ENCODE measurements at regions not wholly inside any gene's neighbourhood (a gene's known extent, or its start where the extent isn't known, plus 50 kb on each side); places are given as distances from the start of the nearest gene placed in this dataset.

DNA sequence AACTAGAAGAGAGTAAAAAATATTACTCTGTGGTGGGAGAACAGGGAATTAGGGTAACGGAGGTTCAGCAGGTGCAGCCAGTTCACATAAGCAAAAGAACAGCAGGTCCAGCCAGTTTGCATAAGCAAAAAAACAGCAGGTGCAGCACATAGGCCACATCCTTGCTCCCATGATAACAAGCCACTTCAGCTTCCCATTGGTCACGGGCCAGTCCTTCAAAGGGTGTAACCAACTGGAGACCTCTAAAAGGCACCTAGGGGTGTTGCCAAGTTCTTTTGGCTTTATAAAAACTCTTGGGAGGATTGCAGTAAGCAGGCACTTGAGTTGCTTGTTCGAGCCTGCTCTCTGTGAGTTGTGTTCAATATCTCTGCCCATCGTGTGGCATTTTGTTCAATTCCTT, 488.1 kb downstream of the XYLT1 start:
- no peak overlapping the region for H2BK5ac ChIP-seq (ENCODE audit: low read depth, low read length, poor library complexity, severe bottlenecking)
- H3K4ac ChIP-seq (ENCODE audit: low read depth, low read length): no peak overlapping the region
- POLR2A ChIA-PET (ENCODE audit: unreplicated experiment): no interaction called here
- no peak overlapping the region for H2AK9ac ChIP-seq (replicated peaks; ENCODE audit: low read depth, low read length, poor library complexity)
- no peak overlapping the region for H4K8ac ChIP-seq (ENCODE audit: low read depth in 2 of 2, low read length in 2 of 2)
- no peak overlapping the region for H3K4me3 ChIP-seq (ENCODE audit: insufficient read depth, low read depth, low read length)
- H3K14ac ChIP-seq (replicated peaks; ENCODE audit: low read depth, low read length): no peak overlapping the region
- H3K9me1 ChIP-seq (ENCODE audit: insufficient read depth, low read length): no peaks in the 10 kb centered on the region
- H3K18ac ChIP-seq (ENCODE audit: low read depth, low read length): no peak overlapping the region
- CTCF ChIA-PET: no interaction called here
- no peaks in the 10 kb centered on the region for H3K36me3 ChIP-seq (ENCODE audit: control insufficient read depth, insufficient read depth, low read length)
- intact Hi-C loops (cut with micrococcal nuclease): no loop called here
- H3K27ac ChIP-seq (ENCODE audit: insufficient read depth, low read length): no peak overlapping the region
- no peak overlapping the region for H2AFZ ChIP-seq (replicated peaks; ENCODE audit: low read length, poor library complexity)
- DNase-seq (no peak), ATAC-seq (ENCODE audit: low read depth) (no peak)
- dilution Hi-C loops (cut with HindIII; ENCODE audit: low sequenced_read_pairs, unreplicated experiment): no loop called here
- no peak for TF ChIP-seq BHLHE40 (IDR thresholded peaks at IDR 0.05; ENCODE audit: low read depth, low read length)
- no peak for TF ChIP-seq FOS (IDR thresholded peaks at IDR 0.05; ENCODE audit: low read depth, low read length)
- no peak for TF ChIP-seq CHD1 (IDR thresholded peaks at IDR 0.05; ENCODE audit: low read depth, low read length)
- no peak for TF ChIP-seq CEBPB (IDR thresholded peaks at IDR 0.05; ENCODE audit: low read depth, low read length)
- TF ChIP-seq MAFK (IDR thresholded peaks at IDR 0.05; ENCODE audit: low read depth, low read length): no peak
- no peak for TF ChIP-seq CTCF (conservative IDR thresholded peaks at IDR 0.05; ENCODE audit: low read depth, low read length)
- no peak for TF ChIP-seq RCOR1 (IDR thresholded peaks at IDR 0.05; ENCODE audit: insufficient replicate concordance, low read length)
- TF ChIP-seq MAZ (IDR thresholded peaks at IDR 0.05; ENCODE audit: borderline replicate concordance, low read depth, low read length): no peak
- TF ChIP-seq MXI1 (IDR thresholded peaks at IDR 0.05; ENCODE audit: borderline replicate concordance, low read depth, low read length): no peak
- TF ChIP-seq, protein P1, sequence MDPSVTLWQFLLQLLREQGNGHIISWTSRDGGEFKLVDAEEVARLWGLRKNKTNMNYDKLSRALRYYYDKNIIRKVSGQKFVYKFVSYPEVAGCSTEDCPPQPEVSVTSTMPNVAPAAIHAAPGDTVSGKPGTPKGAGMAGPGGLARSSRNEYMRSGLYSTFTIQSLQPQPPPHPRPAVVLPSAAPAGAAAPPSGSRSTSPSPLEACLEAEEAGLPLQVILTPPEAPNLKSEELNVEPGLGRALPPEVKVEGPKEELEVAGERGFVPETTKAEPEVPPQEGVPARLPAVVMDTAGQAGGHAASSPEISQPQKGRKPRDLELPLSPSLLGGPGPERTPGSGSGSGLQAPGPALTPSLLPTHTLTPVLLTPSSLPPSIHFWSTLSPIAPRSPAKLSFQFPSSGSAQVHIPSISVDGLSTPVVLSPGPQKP (IDR thresholded peaks at IDR 0.05; ENCODE audit: borderline replicate concordance, low read depth, low read length): no peak
- TF ChIP-seq, protein P2, sequence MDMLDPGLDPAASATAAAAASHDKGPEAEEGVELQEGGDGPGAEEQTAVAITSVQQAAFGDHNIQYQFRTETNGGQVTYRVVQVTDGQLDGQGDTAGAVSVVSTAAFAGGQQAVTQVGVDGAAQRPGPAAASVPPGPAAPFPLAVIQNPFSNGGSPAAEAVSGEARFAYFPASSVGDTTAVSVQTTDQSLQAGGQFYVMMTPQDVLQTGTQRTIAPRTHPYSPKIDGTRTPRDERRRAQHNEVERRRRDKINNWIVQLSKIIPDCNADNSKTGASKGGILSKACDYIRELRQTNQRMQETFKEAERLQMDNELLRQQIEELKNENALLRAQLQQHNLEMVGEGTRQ (IDR thresholded peaks at IDR 0.05; ENCODE audit: low read depth, low read length): no peak
- no peak for TF ChIP-seq NFE2L2 (IDR thresholded peaks at IDR 0.05; ENCODE audit: low read depth, low read length)
- H3K27me3 ChIP-seq (ENCODE audit: control insufficient read depth, insufficient read depth, low read length): no peaks in the 10 kb centered on the region
- H3K4me1 ChIP-seq (ENCODE audit: control insufficient read depth, insufficient read depth, low read length): no peaks in the 10 kb centered on the region
- no peak overlapping the region for H3K4me2 ChIP-seq (ENCODE audit: low read depth, low read length)
- H3K79me1 ChIP-seq (ENCODE audit: low read depth in 1 of 2, low read length in 2 of 2): no peaks in the 10 kb centered on the region
- BruUV-seq (replicated peaks): no TSS peak
- WGBS, 2 experiments (ENCODE audit: extremely low coverage in 2 of 2, insufficient read length in 1 of 2): 14% methylated on average over 1 of the region's 4 CpGs; no CpG with 5 or more reads in 1 of the 2 experiments
- H4K5ac ChIP-seq (ENCODE audit: low read depth, low read length): no peak overlapping the region
- no peak overlapping the region for H3K9ac ChIP-seq (ENCODE audit: low read depth, low read length)
- H3K23ac ChIP-seq (ENCODE audit: low read depth, low read length): no peak overlapping the region
- H4K20me1 ChIP-seq (ENCODE audit: insufficient read depth, low read length): no peaks in the 10 kb centered on the region
- H2BK120ac ChIP-seq (ENCODE audit: low read depth, low read length): no peak overlapping the region
- H3K56ac ChIP-seq (ENCODE audit: extremely low read depth, insufficient read depth, low read length): no peak overlapping the region
- H2BK20ac ChIP-seq (ENCODE audit: low read depth, low read length): no peak overlapping the region
- no peak overlapping the region for H2BK15ac ChIP-seq (ENCODE audit: low read depth, low read length)
- H4K91ac ChIP-seq (ENCODE audit: insufficient read depth, low read depth, low read length): no peak overlapping the region
- H3K9me3 ChIP-seq (ENCODE audit: control insufficient read depth, insufficient read depth, low read length): peaks cover 7% of the 10 kb centered on the region
- H2AK5ac ChIP-seq (ENCODE audit: low read depth, low read length): no peak overlapping the region
- in situ Hi-C loops (cut with MboI; ENCODE audit: low sequenced_read_pairs): no loop called here
